ENCODE measurements at regions not wholly inside any gene's neighbourhood (a gene's known extent, or its start where the extent isn't known, plus 50 kb on each side); places are given as distances from the start of the nearest gene placed in this dataset.
"Not testable (repeated sequence)": the region's sequence is repeated elsewhere in the genome, so short reads cannot be mapped to it uniquely, and the experiment has no call there.

DNA sequence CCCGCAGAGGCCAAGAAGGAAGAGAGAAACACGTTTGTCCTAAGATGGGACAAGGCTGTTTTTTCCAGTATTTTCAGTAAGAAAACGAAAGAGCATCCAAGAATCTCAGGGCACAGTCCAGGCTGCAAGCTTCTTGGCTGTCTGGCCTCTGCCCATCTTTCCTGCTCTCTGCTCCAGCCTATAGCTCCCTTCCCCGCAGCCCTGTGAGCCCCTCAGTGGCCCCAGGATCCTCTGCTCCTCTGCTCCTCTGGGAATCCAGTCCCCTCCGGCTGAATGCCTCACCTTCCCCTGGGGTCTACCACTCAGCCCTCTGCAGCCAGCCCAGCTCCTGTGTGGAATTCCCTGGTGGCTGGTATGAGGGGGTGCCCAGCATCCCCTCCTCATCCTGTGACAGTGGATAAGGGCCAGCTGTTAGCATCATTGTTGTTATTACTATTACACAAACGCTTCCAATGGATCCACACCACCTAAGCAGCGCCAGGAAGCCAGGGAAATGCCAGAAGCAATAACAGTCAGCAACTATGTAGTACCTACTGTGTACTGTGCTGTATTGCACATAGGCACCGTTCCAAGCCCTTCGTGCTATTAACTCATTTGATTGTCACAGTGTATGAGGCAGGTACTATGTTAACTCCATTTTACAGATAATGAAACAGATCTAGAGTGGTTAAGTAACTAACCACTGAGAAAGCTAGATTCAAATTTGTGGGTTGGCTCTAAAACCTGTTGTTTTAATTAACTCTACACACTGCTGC, 60.3 kb upstream of the PTPN1 start:
- DNase-seq (ENCODE audit: low spot score) = no peak

DNA sequence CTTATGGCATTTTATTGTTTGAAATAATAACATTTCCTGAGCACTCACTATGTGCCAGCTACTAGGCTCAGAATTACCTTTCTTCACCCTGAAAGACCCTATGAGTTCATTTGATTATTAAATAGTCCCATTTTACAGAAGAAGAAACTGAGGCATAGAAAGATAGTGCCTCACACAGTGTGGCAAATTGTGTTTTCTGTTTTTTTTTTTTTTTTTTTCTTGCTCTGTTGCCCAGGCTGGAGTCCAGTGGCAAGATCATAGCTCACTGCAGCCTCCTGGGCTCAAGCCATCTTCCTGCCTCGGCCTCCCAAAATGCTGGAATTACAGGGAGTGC, 59.7 kb upstream of the PTPN1 start:
- no peak for DNase-seq (ENCODE audit: low spot score)

DNA sequence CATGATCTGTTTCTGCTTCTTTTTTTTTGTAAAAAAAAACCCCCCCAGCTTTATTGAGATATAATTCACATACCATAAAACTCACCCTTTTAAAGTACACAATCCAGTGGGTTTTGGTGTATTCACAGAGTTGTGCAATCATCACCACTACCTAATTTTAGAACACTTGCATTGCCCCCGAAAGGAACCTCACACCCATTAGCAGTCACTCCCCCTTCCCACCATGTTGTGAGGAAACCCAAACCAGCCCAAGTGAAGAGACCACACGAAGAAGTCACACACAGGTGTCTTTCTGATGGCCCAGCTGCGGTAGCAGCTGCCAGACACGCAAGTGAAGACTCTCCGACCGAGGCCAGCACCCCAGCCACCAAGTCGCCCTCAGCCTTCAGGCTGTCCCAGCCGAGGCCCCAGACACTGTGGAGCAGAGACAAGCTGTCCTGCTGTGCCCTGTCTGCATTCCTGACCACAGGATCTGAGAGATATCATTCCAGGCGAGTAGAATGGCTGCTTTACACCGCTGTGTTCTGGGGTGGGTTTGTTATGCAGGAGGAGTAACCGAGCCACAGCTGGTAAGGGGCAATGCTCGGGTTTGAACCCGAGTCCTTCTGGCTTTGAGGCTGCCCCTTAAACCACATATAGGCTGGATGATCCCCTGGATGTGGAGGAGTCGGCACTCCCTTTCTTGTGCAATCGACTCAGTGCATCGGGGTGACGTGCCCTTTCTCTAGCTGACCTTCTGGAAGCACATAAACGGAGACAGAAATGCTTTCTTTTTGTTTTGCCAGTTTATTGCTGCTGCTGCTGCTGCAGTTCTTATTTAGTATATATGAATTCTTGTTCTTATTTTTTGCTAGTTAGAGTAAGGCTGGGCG, 59.1 kb upstream of the PTPN1 start:
- peak; percentile 28 for DNase-seq (ENCODE audit: low spot score)

DNA sequence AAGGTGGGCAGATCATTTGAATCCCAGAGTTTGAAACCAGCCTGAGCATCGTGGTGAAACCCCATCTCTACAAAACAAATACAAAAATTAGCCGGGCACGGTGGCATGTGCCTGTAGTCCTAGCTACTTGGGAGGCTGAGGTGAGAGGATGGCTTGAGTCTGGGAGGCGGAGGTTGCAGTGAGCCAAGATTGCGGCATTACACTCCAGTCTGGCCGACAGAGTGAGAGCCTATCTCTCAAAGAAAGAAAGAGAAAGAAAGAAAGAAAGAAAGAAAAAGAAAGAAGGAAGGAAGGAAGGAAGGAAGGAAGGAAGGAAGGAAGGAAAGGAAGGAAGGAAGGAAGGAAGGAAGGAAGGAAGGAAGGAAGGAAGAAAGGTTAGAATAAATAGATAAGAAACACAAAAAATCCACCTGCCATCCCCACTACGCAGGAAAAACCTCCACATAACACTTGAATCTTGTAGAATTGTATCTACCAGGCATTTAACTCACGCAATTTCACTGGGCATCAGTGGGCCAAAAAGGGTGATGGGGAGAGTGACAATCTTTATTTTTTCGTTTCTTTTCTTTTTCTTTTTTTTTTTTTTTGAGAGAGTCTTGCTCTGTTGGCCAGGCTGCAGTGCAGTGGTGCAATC, 58.3 kb upstream of the PTPN1 start:
- DNase-seq (ENCODE audit: low spot score) = not testable (repeated sequence)

DNA sequence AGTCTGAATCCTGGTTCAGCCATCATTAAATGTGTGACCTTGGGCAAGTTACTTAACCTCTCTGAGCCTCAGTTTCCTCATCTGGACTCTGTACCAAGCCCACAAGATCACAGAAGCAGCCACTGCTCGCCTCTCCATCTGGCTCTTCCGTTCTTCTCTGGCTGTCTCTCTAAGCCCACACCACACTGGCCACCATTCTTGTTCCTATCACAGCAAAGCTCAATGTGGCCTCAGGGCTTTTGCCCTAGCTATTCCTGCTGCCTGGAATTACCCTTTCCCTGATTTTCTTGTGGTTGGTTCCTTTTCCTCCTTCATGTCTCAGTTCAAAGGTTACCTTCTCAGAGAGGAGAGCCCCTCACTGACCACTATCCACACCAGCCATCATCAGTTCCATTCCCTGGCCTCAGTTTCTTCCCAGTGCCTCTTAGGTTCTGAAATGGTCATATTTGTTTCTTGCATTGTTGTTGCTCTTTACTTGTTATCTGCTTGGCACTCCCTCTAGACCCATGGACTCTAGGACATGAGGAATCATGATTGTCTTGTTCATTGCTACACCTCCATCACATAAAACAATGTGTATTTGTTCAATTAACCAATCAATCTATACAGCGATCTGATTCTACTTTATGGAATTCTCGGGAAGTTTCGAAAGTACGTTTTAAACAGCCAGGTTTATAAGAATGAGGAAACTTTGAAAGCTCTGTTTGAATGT, 56.5 kb upstream of the PTPN1 start:
- DNase-seq (ENCODE audit: low spot score) = no peak

DNA sequence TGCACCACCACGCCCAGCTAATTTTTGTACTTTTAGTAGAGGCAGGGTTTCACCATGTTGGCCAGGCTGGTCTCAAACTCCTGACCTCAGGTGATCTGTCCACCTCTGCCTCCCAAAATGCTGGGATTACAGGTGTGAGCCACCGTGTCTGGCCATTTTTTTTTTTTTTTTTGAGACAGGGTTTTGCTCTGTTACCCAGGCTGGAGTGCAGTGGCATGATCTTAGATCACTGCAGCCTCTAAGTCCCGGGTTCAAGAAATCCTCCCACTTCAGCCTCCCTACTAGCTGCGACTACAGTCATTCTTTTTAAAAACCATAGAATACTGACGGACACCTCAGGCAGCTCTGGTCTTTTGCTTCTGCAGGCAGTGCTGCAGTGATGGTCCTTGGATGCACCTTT, 54.9 kb upstream of the PTPN1 start:
- DNase-seq (ENCODE audit: low spot score) = not testable (repeated sequence)

DNA sequence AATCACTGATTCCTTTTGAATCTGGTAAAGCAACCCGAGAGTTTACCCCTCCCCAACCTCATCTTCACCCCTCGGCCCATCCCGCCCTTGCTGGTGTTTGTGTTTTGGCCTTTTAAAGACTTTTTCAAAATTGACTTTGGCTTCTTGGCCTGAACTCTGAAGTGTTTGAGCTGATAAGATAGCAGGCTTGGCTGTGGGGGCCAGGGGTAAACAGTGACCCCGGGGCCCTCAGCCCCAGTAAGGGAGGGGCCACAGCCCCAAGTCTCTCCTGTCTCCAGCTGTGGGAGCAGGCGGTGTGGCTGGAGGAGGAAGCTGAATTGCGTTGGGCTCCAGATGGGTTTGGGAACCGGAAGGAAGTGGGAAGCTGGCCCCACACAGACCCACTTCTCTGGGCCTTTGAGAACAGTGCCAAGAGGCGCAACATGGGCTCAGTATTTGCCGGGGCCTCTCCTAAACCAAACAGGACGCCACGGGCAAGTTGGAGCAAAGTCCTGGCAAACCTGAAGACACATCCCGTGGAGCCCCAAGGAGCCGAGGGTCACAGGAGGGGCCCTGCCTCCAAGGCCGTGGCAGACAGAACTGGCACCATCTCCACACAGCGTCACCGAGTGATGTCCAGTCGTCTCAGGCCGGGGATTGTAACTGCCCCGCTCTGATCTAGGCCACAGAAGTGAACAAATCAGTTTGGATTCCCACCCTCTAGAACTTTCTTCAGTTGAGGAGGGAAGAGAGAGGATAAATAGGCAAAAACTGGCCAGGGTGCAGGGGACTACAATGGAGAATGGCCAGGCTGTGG, 54.3 kb upstream of the PTPN1 start:
- no peak for DNase-seq (ENCODE audit: low spot score)

DNA sequence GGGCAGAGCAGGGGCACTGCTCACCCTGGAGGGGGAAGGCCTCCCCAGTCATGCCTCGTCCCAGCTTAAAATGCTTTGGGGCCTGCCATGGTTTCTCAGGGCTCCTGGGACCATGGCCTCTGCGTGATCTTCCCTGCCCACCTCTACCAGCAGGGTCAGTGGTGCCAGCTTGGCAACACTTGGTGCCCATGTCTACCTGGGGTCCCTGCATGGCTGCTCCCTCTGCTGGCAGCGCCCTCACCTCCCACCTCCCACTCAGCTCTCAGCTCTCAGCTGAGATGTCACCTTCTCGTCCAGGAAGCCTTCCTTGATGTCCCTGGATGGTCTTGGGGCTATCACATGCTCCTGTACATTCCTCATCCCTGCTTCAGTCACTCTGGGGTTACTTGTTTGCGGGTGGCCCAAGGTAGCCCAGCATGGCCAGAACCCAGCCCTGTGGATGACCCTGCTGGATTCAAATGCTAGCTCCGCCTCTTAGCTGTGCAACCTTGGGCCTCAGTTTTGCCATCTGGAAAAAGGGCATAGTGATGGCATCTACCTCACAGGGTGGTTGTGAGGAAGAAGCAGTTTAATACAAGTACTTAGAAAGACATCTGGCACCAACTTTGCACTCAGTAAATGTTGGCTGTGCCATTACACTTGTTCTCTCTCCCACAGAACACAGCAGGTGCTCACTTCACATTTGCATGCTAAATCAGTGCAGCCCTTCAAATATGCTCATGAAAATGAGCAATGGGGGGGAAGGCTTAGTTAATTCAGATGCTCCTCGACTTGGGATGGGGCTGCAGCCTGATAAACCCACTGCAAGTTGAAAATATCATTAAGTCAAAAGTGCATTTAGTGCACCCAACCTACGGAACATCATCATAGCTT, 53.5 kb upstream of the PTPN1 start:
- DNase-seq (ENCODE audit: low spot score) = no peak

DNA sequence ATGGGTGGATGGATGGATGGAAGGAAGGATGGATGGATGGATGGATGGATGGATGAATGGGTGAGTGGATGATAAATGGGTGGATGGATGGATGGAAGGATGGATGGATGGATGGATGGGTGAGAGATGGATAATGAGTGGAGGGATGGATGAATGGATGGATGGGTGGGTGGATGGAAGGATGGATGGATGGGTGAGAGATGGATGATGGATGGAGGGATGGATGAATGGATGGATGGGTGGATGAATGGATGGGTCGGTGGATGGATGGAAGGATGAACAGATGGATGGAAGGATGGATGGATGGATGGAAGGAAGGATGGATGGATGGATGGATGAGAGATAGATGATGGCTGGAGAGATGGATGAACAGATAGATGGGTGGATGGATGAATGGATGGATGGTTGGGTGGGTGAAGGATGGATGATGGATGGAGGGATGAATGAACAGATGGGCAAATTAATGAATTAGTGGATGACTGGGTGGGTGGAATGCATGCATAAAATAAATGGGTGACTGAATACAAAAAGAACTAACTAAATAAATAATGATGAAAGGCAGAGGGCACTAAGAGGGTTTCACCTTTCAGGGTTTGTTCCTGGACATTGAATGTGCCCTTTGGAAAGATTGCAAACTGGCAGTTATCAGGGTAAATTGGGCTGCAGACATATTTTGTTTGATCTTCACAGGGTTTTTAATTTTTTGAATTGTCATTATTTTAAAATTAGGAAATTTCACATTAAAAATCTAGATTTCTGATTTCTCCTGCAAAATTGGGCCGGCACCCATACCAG, 50.9 kb upstream of the PTPN1 start:
- no peak for DNase-seq (ENCODE audit: low spot score)

DNA sequence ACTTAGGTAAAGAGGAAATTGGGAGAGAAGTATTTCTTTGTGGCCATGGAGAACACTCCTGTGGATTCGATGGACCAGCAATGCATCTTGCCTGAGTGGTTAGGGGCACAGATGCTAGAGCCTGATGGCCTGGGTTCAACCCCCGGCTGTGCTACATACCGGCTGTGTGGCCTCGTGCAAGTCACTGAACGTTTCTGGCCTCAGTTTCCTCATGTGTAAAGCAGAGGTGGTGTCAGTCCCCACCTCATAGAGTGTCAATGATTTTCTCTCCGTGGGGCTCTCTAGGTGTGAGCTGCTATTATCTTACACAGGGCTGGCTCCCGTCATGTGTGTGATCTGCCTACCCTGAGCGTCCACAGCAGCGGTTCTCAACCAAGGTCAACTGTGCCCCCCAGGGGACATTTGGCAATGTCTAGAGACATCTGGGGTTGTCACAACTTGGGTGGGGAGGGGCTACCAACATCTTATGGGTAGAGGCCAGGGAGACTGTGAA, 50.0 kb upstream of the PTPN1 start:
- DNase-seq (ENCODE audit: low spot score) = no peak

All from CD4-positive, alpha-beta T cell treated with Interleukin-2 at 100 ng/mL for 4 hours (primary cell).